Kidney (tissue), 13 donors: ENCODE measurements at regions not wholly inside any gene's neighbourhood (a gene's known extent, or its start where the extent isn't known, plus 50 kb on each side); places are given as distances from the start of the nearest gene placed in this dataset.
"Not testable (repeated sequence)": the region's sequence is repeated elsewhere in the genome, so short reads cannot be mapped to it uniquely, and the experiment has no call there.

Experiments
- DNase-seq, 5 donors: peaks; one replicate each; pipeline ENCODE4 v3.0.0-alpha.2; 2013 to 2020
- FAIRE-seq: peaks from 2 replicates; lab custom pipeline; 2012; peaks lifted over from hg19 to GRCh38; lab: Jason Lieb, UNC
- H3K27ac ChIP-seq, 2 donors: one replicate each; pipeline ENCODE4 v1.7.0; 2013; ENCODE audit warnings: low read depth in 2 of 2, low read length in 2 of 2, inconsistent platforms in 1 of 2
- H3K27me3 ChIP-seq: one replicate; pipeline ENCODE4 v1.7.1; 2013; ENCODE audit warnings: low read length, inconsistent platforms; ENCODE audit not compliant: control insufficient read depth, insufficient read depth
- H3K36me3 ChIP-seq, 3 donors: one replicate each; pipeline versions ENCODE4 v1.7.0 to v1.7.1; 2013; ENCODE audit warnings: low read length in 3 of 3, control low read depth in 1 of 3, inconsistent platforms in 1 of 3; ENCODE audit not compliant: insufficient read depth in 3 of 3, control insufficient read depth in 2 of 3
- H3K4me1 ChIP-seq, 3 donors: one replicate each; pipeline versions ENCODE4 v1.7.0 to v1.7.1; 2013; ENCODE audit warnings: low read length in 3 of 3, inconsistent platforms in 1 of 3, low read depth in 1 of 3; ENCODE audit not compliant: control insufficient read depth in 2 of 3, insufficient read depth in 2 of 3
- H3K4me3 ChIP-seq, 3 donors: one replicate each; pipeline versions ENCODE4 v1.7.0 to v1.8.1; 2013; ENCODE audit warnings: low read length in 3 of 3, control low read depth in 1 of 3, inconsistent platforms in 1 of 3
- H3K9ac ChIP-seq, 3 donors: one replicate each; pipeline versions ENCODE4 v1.7.0 to v1.7.1; 2013; ENCODE audit warnings: low read length in 3 of 3, control low read depth in 1 of 3, inconsistent platforms in 1 of 3
- H3K9me3 ChIP-seq, 3 donors: one replicate each; pipeline versions ENCODE4 v1.7.0 to v1.7.1; 2013; ENCODE audit warnings: low read length in 3 of 3, control low read depth in 1 of 3, inconsistent platforms in 1 of 3; ENCODE audit not compliant: control insufficient read depth in 2 of 3, insufficient read depth in 1 of 3
- intact Hi-C: fragments of 100-400 bp; cut with DNase I; formaldehyde crosslinking; loops from one replicate; pipeline ENCODE4 v1.11.1; 2022
- TF ChIP-seq, protein P1 (sequence below): IDR thresholded peaks from 3 replicates; pipeline ENCODE4 v1.5.1; 2012; ENCODE audit warnings: mild to moderate bottlenecking, moderate library complexity, borderline replicate concordance; ENCODE audit not compliant: insufficient read depth; ENCODE audit errors: extremely low read depth
- donor health status: control.
- donor health status: control.
- donor health status: control.
- donor health status: control.
- donor health status: control.
- donor health status: DM: yes; HTN: yes; CAD: no.
- donor health status: Normal renal cell carcinoma (clear cell type).

GRCh38 chrX:108947205-108947604 is 210.8 kb upstream of the IRS4 start:
- H3K9me3 ChIP-seq, result no peaks in the 10 kb centered on the region
- TF ChIP-seq, protein P1, sequence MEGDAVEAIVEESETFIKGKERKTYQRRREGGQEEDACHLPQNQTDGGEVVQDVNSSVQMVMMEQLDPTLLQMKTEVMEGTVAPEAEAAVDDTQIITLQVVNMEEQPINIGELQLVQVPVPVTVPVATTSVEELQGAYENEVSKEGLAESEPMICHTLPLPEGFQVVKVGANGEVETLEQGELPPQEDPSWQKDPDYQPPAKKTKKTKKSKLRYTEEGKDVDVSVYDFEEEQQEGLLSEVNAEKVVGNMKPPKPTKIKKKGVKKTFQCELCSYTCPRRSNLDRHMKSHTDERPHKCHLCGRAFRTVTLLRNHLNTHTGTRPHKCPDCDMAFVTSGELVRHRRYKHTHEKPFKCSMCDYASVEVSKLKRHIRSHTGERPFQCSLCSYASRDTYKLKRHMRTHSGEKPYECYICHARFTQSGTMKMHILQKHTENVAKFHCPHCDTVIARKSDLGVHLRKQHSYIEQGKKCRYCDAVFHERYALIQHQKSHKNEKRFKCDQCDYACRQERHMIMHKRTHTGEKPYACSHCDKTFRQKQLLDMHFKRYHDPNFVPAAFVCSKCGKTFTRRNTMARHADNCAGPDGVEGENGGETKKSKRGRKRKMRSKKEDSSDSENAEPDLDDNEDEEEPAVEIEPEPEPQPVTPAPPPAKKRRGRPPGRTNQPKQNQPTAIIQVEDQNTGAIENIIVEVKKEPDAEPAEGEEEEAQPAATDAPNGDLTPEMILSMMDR, result no peak
- H3K4me3 ChIP-seq, result no peak overlapping the region
- intact Hi-C loops, result no loop called here
- DNase-seq, result no peak
- no peak overlapping the region for H3K9ac ChIP-seq
- H3K27me3 ChIP-seq, result no peaks in the 10 kb centered on the region
- H3K27ac ChIP-seq, result no peak overlapping the region
- H3K4me1 ChIP-seq, result no peaks in the 10 kb centered on the region
- no peaks in the 10 kb centered on the region for H3K36me3 ChIP-seq
- no peak for FAIRE-seq

DNA sequence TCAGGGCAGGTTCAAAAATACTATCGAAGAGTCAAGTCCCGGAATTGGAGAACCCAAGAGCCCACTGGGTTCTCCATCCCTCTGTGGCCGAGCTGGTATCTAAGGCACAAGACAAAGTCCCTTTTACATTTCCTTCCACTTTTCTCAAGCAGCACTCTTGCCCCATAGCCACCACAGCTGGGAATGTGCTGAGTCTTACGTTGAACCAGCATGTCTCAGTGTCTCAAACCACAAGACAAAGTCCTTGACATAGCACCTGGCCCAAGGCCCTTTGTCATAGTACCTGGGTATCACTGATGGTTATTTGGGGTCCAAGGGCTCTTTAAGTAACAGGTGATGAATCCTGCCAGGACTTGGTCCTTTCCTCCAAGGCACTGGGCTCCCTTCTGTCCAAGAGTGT is 210.2 kb upstream of the IRS4 start:
- FAIRE-seq, result no peak
- DNase-seq, result no peak
- no peak overlapping the region for H3K9ac ChIP-seq
- intact Hi-C loops, result no loop called here
- no peaks in the 10 kb centered on the region for H3K36me3 ChIP-seq
- H3K4me1 ChIP-seq, result no peaks in the 10 kb centered on the region
- TF ChIP-seq, protein P1, result no peak
- no peaks in the 10 kb centered on the region for H3K27me3 ChIP-seq
- H3K27ac ChIP-seq, result no peak overlapping the region
- H3K9me3 ChIP-seq, result no peaks in the 10 kb centered on the region
- no peak overlapping the region for H3K4me3 ChIP-seq

DNA sequence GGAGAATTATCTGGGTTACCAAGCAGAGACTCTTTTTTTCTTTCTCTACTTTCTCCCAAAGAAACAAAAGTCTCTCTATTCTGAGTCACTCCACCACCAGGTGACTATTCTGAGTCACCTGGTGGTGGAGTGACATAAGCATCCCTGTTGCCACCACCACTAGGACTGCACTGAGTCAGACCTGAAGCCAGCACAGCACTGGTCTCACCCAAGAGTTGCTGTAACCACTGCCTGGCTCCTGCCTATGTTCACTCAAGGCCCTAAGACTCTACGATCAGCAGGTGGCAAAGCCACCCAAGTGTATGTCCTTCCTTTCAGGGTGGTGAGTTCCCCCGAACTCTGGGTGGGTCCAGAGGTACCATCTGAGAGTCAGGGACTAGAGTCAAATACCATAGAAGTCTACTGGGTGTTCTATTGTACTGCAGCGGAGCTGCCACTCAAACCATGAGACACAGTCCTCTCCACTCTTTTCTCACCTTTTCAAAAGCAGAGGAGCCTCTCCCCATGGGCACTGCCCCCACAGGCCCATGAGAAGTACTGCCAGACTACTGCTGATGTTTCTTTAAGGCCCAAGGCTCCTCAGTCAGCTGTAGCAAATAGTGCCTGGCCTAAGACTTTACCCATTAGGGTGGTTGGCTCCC is 209.6 kb upstream of the IRS4 start:
- Histone ChIP-seq H3K27me3 (no peaks in the 10 kb centered on the region), H3K36me3 (no peaks in the 10 kb centered on the region), H3K9ac (no peak overlapping the region), H3K4me3 (no peak overlapping the region), H3K4me1 (no peaks in the 10 kb centered on the region), H3K27ac (no peak overlapping the region), H3K9me3 (no peaks in the 10 kb centered on the region)
- TF ChIP-seq, protein P1, result no peak
- intact Hi-C loops, result no loop called here
- DNase-seq, result no peak
- FAIRE-seq, result no peak

- FAIRE-seq (no peak), DNase-seq (no peak)
- H3K9ac ChIP-seq, result no peak overlapping the region
- H3K27ac ChIP-seq, result no peak overlapping the region
- H3K27me3 ChIP-seq, result no peaks in the 10 kb centered on the region
- no peaks in the 10 kb centered on the region for H3K4me1 ChIP-seq
- TF ChIP-seq, protein P1, result no peak
- no peaks in the 10 kb centered on the region for H3K9me3 ChIP-seq
- H3K36me3 ChIP-seq, result no peaks in the 10 kb centered on the region
- intact Hi-C loops, result no loop called here
- H3K4me3 ChIP-seq, result no peak overlapping the region
Observed at GRCh38 chrX:108914791-108915190, 178.4 kb upstream of the IRS4 start.

GRCh38 chrX:108903831-108904230 is 167.5 kb upstream of the IRS4 start:
- intact Hi-C loops, H3K4me1 ChIP-seq, H3K27me3 ChIP-seq, H3K9me3 ChIP-seq, H3K4me3 ChIP-seq, H3K27ac ChIP-seq, H3K36me3 ChIP-seq, H3K9ac ChIP-seq, DNase-seq, FAIRE-seq: not testable (repeated sequence)
